ENCODE measurements at regions not wholly inside any gene's neighbourhood (a gene's known extent, or its start where the extent isn't known, plus 50 kb on each side); places are given as distances from the start of the nearest gene placed in this dataset.

DNA sequence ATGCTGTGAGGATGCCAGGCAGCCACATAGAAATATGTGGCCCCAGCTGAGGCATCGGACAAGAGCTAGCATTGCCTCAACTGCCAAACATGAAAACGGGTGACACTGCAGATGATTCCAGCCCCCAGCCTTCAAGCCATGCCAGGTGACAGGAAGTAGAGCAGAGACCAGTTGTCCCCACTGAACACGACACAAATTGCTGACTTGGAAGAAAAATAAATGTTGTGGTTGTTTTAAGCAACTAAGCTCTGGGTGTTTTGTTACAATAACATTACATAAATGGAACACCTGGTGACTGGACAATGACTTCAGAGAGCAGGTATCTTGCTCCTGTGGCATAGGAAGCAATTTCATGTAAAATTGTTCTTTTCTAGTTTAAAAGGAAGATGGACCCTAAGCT, 154.2 kb downstream of the KIF4B start:
- Histone ChIP-seq H3K18ac (ENCODE audit: extremely low read depth, low read length) (no peak overlapping the region), H3K14ac (ENCODE audit: insufficient read length) (no peak overlapping the region), H3K27ac (ENCODE audit: low read depth, low read length) (no peak overlapping the region), H2AK5ac (ENCODE audit: low read depth, low read length) (no peak overlapping the region), H3K4ac (replicated peaks; ENCODE audit: insufficient read length, low read depth, low read length) (no peak overlapping the region), H3K36me3 (ENCODE audit: control insufficient read depth in 2 of 4, insufficient read depth in 4 of 4, low read length in 3 of 4) (no peaks in the 10 kb centered on the region; a peak in 1 of 8 replicates), H2AFZ (ENCODE audit: low read length) (no peak overlapping the region), H3K56ac (replicated peaks; ENCODE audit: insufficient read length, low read depth, low read length) (no peak overlapping the region), H2BK120ac (replicated peaks; ENCODE audit: low read depth, low read length) (no peak overlapping the region), H3K27me3 (replicated peaks in 1 of 4; ENCODE audit: control insufficient read depth in 3 of 4, extremely low read depth in 1 of 4, insufficient read depth in 3 of 4, low read length in 3 of 4) (no peaks in the 10 kb centered on the region), H2BK20ac (ENCODE audit: low read length) (no peak overlapping the region), H4K5ac (ENCODE audit: insufficient read length, low read depth, low read length) (no peak overlapping the region), H3K9me3 (ENCODE audit: insufficient read depth in 2 of 2, low read depth in 1 of 2, low read length in 1 of 2) (peaks cover 7 to 16% of the 10 kb centered on the region in 2 experiments; a peak in 3 of 4 replicates), H2BK12ac (ENCODE audit: low read depth, low read length) (no peak overlapping the region), H3K79me2 (ENCODE audit: control insufficient read depth in 1 of 2, insufficient read depth in 2 of 2, low read length in 2 of 2) (no peaks in the 10 kb centered on the region), H2BK15ac (ENCODE audit: low read length) (no peak overlapping the region), H3K4me1 (replicated peaks in 1 of 4; ENCODE audit: control insufficient read depth in 3 of 4, insufficient read depth in 4 of 4, low read length in 3 of 4) (no peaks in the 10 kb centered on the region), H4K91ac (replicated peaks; ENCODE audit: insufficient read length, low read length) (no peak overlapping the region), H3K23ac (ENCODE audit: insufficient read length) (no peak overlapping the region), H4K8ac (ENCODE audit: extremely low read depth, insufficient read depth, low read length) (no peak overlapping the region), H3K9ac (replicated peaks in 1 of 4; ENCODE audit: extremely low read depth in 1 of 4, low read depth in 3 of 4, low read length in 3 of 4) (no peak overlapping the region), H2BK5ac (ENCODE audit: low read depth, low read length) (no peak overlapping the region), H4K20me1 (replicated peaks in 1 of 2; ENCODE audit: control insufficient read depth in 1 of 2, insufficient read depth in 2 of 2, low read length in 2 of 2) (no peaks in the 10 kb centered on the region), H3K4me2 (ENCODE audit: insufficient read depth in 1 of 2, low read depth in 2 of 2, low read length in 2 of 2) (no peak overlapping the region), H3K23me2 (ENCODE audit: low read depth, low read length) (no peaks in the 10 kb centered on the region), H3K79me1 (ENCODE audit: low read depth, low read length) (no peaks in the 10 kb centered on the region), H3K4me3 (ENCODE audit: extremely low read depth in 1 of 4, insufficient read depth in 2 of 4, low read depth in 3 of 4, low read length in 4 of 4) (no peak overlapping the region)
- WGBS, 2 experiments (ENCODE audit: extremely low coverage in 1 of 2, insufficient coverage in 1 of 2, insufficient read length in 1 of 2, insufficient replicate concordance in 2 of 2, low coverage in 1 of 2, low lambda C conversion rate in 2 of 2, missing lambda C conversion rate in 1 of 2) = 90% methylated on average over 3 of the region's 3 CpGs; no CpG with 5 or more reads in 1 of the 2 experiments
- FAIRE-seq (no peak), DNase-seq (ENCODE audit: low read depth in 1 of 2, low spot score in 2 of 2) (no peak)
- POLR2A ChIA-PET (ENCODE audit: partially characterized antibody) = no interaction called here
- CTCF ChIA-PET (ENCODE audit: partially characterized antibody) = interaction anchor here (0.6 to 1.3 kb wide), 2 partner anchors 12 to 75 kb away, joined by 4 to 5 read pairs; no protein-coding TSS in a partner anchor
- TF ChIP-seq EP300 (IDR thresholded peaks at IDR 0.05; ENCODE audit: borderline replicate concordance in 1 of 2, low read depth in 2 of 2, low read length in 2 of 2) = no peak
- TF ChIP-seq HDAC6 (IDR thresholded peaks at IDR 0.05; ENCODE audit: low read depth, low read length) = no peak
- TF ChIP-seq SP1 (IDR thresholded peaks at IDR 0.05; ENCODE audit: low read depth, low read length) = no peak
- no peak for TF ChIP-seq PHF8 (conservative IDR thresholded peaks at IDR 0.05; ENCODE audit: low read depth, low read length)
- TF ChIP-seq HDAC2 (IDR thresholded peaks at IDR 0.05; ENCODE audit: borderline replicate concordance in 1 of 2, low read depth in 2 of 2, low read length in 2 of 2) = no peak
- TF ChIP-seq, protein P1, sequence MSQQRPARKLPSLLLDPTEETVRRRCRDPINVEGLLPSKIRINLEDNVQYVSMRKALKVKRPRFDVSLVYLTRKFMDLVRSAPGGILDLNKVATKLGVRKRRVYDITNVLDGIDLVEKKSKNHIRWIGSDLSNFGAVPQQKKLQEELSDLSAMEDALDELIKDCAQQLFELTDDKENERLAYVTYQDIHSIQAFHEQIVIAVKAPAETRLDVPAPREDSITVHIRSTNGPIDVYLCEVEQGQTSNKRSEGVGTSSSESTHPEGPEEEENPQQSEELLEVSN (IDR thresholded peaks at IDR 0.05) = no peak
- TF ChIP-seq RXRA (IDR thresholded peaks at IDR 0.05; ENCODE audit: insufficient read depth, low read depth, low read length) = no peak
- TF ChIP-seq RAD21 (IDR thresholded peaks at IDR 0.05 in 1 of 2, conservative IDR thresholded peaks at IDR 0.05 in 1 of 2; ENCODE audit: low read depth in 2 of 2, low read length in 2 of 2) = no peak
- TF ChIP-seq, protein P2, sequence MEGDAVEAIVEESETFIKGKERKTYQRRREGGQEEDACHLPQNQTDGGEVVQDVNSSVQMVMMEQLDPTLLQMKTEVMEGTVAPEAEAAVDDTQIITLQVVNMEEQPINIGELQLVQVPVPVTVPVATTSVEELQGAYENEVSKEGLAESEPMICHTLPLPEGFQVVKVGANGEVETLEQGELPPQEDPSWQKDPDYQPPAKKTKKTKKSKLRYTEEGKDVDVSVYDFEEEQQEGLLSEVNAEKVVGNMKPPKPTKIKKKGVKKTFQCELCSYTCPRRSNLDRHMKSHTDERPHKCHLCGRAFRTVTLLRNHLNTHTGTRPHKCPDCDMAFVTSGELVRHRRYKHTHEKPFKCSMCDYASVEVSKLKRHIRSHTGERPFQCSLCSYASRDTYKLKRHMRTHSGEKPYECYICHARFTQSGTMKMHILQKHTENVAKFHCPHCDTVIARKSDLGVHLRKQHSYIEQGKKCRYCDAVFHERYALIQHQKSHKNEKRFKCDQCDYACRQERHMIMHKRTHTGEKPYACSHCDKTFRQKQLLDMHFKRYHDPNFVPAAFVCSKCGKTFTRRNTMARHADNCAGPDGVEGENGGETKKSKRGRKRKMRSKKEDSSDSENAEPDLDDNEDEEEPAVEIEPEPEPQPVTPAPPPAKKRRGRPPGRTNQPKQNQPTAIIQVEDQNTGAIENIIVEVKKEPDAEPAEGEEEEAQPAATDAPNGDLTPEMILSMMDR (IDR thresholded peaks at IDR 0.05; ENCODE audit: control extremely low read depth in 1 of 3, insufficient read depth in 1 of 3, low read depth in 1 of 3, low read length in 3 of 3) = no peak
- TF ChIP-seq JUN (IDR thresholded peaks at IDR 0.05; ENCODE audit: low read depth, low read length) = no peak

Data from H1 (cell line).